ENCODE measurements at regions not wholly inside any gene's neighbourhood (a gene's known extent, or its start where the extent isn't known, plus 50 kb on each side); places are given as distances from the start of the nearest gene placed in this dataset.

GRCh38 chrX:40445691-40446090, 135.1 kb upstream of the ATP6AP2 start:
- DNase-seq (ENCODE audit: low read depth) = no peak
- no peak overlapping the region for H3K4me3 ChIP-seq (ENCODE audit: low read length)
- no peak for TF ChIP-seq CTCF (conservative IDR thresholded peaks at IDR 0.05; ENCODE audit: low read length)

- no peak overlapping the region for H3K4me3 ChIP-seq (ENCODE audit: low read length)
- no peak for TF ChIP-seq CTCF (conservative IDR thresholded peaks at IDR 0.05; ENCODE audit: low read length)
- no peak for DNase-seq (ENCODE audit: low read depth)
These were observed 135.8 kb upstream of the ATP6AP2 start for GRCh38 chrX:40444798-40445496.

GRCh38 chrX:40444133-40444532, 136.6 kb upstream of the ATP6AP2 start:
- no peak for DNase-seq (ENCODE audit: low read depth)
- TF ChIP-seq CTCF (conservative IDR thresholded peaks at IDR 0.05; ENCODE audit: low read length) = no peak

GRCh38 chrX:40440866-40441265, 139.9 kb upstream of the ATP6AP2 start:
- no peak for TF ChIP-seq CTCF (conservative IDR thresholded peaks at IDR 0.05; ENCODE audit: low read length)
- peak; percentile 17 for DNase-seq (ENCODE audit: low read depth)
- H3K4me3 ChIP-seq (ENCODE audit: low read length) = no peak overlapping the region

More at GRCh38 chrX:40444133-40444532, 136.6 kb upstream of the ATP6AP2 start:
- no peak overlapping the region for H3K4me3 ChIP-seq (ENCODE audit: low read length)

GRCh38 chrX:40439625-40440532, 140.9 kb upstream of the ATP6AP2 start:
- TF ChIP-seq CTCF (conservative IDR thresholded peaks at IDR 0.05; ENCODE audit: low read length) = no peak
- DNase-seq (ENCODE audit: low read depth) = no peak
- H3K4me3 ChIP-seq (ENCODE audit: low read length) = no peak overlapping the region

- no peak for TF ChIP-seq CTCF (conservative IDR thresholded peaks at IDR 0.05; ENCODE audit: low read length)
- DNase-seq (ENCODE audit: low read depth) = no peak
- H3K4me3 ChIP-seq (ENCODE audit: low read length) = no peak overlapping the region
These were observed 143.4 kb upstream of the ATP6AP2 start for GRCh38 chrX:40437348-40437747.

All from AG10803 (cell line).